Esophagus muscularis mucosa (tissue), 4 donors: ENCODE measurements at regions not wholly inside any gene's neighbourhood (a gene's known extent, or its start where the extent isn't known, plus 50 kb on each side); places are given as distances from the start of the nearest gene placed in this dataset.
"Not testable (repeated sequence)": the region's sequence is repeated elsewhere in the genome, so short reads cannot be mapped to it uniquely, and the experiment has no call there.

Source experiments
- DNase-seq: peaks from one replicate; pipeline ENCODE4 v3.0.0-alpha.2; 2017; ENCODE audit errors: extremely low spot score
- H3K27ac ChIP-seq, 4 donors: fragments of 200-600 bp; sonication (generic); replicated peaks in 1 of 4; 1 replicate in 3 of 4; 2 replicates in 1 of 4; pipeline ENCODE4 v1.5.1; 2016 to 2019; ENCODE audit warnings: mild to moderate bottlenecking in 1 of 4
- H3K27me3 ChIP-seq, 4 donors: fragments of 200-600 bp; sonication (generic); one replicate each; pipeline versions ENCODE4 v1.5.1 to v1.6.0; 2016 to 2019
- H3K36me3 ChIP-seq, 4 donors: fragments of 200-600 bp; sonication (generic); one replicate each; pipeline ENCODE4 v1.5.1; 2016 to 2019
- H3K4me1 ChIP-seq, 4 donors: fragments of 200-600 bp; sonication (generic); one replicate each; pipeline ENCODE4 v1.5.1; 2016 to 2019
- H3K4me3 ChIP-seq, 4 donors: fragments of 200-600 bp; sonication (generic); 1 replicate in 2 of 4; 2 replicates in 2 of 4; pipeline ENCODE4 v1.5.1; 2016 to 2019; ENCODE audit warnings: mild to moderate bottlenecking in 4 of 4, moderate library complexity in 1 of 4
- H3K9me3 ChIP-seq, 4 donors: fragments of 200-600 bp; sonication (generic); 1 replicate in 3 of 4; 2 replicates in 1 of 4; pipeline ENCODE4 v1.5.1; 2016 to 2019
- CTCF ChIP-seq, 3 experiments: fragments of 200-600 bp in 2 of 3; fragments of 450-650 bp in 1 of 3; sonication (generic) in 2 of 3; IDR thresholded peaks; one replicate each; pipeline ENCODE4 v1.5.1; 2017 to 2019; ENCODE audit warnings: antibody characterized with exemption in 3 of 3, mild to moderate bottlenecking in 2 of 3, moderate library complexity in 1 of 3
- EP300 ChIP-seq: sonication (generic); formaldehyde crosslinking; IDR thresholded peaks from one replicate; pipeline ENCODE4 v1.6.1; 2017; ENCODE audit warnings: antibody characterized with exemption
- POLR2A ChIP-seq: fragments of 450-650 bp; IDR thresholded peaks from one replicate; pipeline ENCODE4 v1.6.1; 2017; ENCODE audit warnings: antibody characterized with exemption, moderate library complexity, mild to moderate bottlenecking, low read depth
- POLR2AphosphoS5 ChIP-seq, 2 donors: sonication (generic); formaldehyde crosslinking; IDR thresholded peaks; one replicate each; pipeline ENCODE4 v1.6.1; 2017; ENCODE audit warnings: antibody characterized with exemption in 2 of 2
- WGBS: methylation state at CpG from one replicate; pipeline ENCODE4 v1.1.5; 2018; 5-methylcytosine and 5-hydroxymethylcytosine counted together
- intact Hi-C: fragments of 100-400 bp; cut with DNase I; formaldehyde crosslinking; loops from one replicate; pipeline ENCODE4 v1.15.1; 2023

DNA sequence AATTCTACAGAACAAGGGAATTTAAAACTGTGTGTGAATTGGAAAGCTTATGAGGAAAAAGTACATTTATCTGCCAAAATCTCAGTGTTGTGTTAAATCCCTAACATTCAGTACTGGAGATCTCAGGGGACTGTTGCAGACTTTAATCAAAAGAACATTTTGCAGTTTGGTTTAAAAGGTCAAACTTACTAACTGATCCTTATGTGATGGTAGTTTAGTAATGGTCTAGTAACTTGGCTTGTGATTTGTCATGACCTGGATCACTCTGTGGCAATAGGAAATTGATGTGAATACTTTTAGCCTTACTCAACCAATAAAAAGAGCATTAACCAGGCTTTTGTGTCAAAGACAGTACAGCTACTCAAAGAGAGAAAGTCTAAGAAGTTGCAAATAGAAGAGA, 862.1 kb upstream of the MIR17HG start:
- Histone ChIP-seq H3K36me3 (no peaks in the 10 kb centered on the region), H3K4me1 (peaks cover 0 to 10% (median 3%) of the 10 kb centered on the region in 4 donors), H3K27ac (no peak overlapping the region), H3K9me3 (no peaks in the 10 kb centered on the region), H3K4me3 (no peak overlapping the region), H3K27me3 (no peaks in the 10 kb centered on the region)
- intact Hi-C loops, result no loop called here
- no peak for DNase-seq
- no peak for TF ChIP-seq EP300
- TF ChIP-seq POLR2AphosphoS5 (IDR thresholded peaks at IDR 0.05), result no peak
- no peak for TF ChIP-seq POLR2A
- no peak for TF ChIP-seq CTCF (IDR thresholded peaks at IDR 0.05)

DNA sequence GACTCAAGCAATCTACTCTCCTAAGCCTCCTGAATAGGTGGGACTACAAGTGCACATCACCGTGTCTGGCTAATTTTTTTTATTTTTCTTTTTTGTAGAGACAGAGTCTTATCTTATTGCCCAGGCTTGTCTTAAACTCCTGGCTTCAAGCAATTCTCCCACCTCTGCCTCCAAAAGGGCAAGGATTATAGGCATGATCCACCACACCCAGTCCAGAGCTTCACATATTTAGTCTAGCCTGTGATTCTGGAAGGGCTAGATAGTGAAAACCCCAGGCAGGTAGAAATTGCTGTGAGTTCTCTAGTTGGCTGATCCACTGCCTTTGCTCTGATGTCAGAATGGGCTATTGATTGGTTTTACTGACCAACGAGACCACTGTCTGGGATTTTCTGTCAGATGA, 854.6 kb upstream of the MIR17HG start:
- no peak for DNase-seq
- Histone ChIP-seq H3K4me3 (no peak overlapping the region), H3K27me3 (no peaks in the 10 kb centered on the region), H3K9me3 (peaks cover 0 to 7% (median 7%) of the 10 kb centered on the region in 4 donors), H3K4me1 (no peaks in the 10 kb centered on the region), H3K36me3 (no peaks in the 10 kb centered on the region), H3K27ac (no peak overlapping the region)
- 95% methylated on average over 1 of the region's 2 CpGs for WGBS
- TF ChIP-seq POLR2AphosphoS5 (IDR thresholded peaks at IDR 0.05) (no peak), EP300 (no peak), CTCF (IDR thresholded peaks at IDR 0.05) (no peak), POLR2A (no peak)
- intact Hi-C loops, result no loop called here

DNA sequence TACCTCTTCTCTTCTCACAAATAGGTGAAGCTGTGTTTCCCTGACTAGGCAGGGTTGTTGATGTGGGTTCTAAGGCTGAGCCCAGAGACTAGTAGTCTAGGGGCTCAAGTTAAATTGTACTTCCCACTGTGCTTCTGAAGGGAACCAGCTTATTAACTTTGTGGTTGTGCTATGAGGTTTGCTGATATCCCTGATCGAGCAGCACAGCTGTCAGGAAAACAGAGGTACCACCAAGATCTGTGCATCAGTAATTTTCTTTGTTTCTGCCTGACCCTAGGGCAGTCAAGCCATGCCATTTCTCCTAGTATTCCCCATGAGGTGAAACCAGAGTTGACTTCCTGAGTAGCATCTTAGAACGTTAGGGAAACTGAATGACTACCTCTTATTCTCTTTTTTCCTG, 853.8 kb upstream of the MIR17HG start:
- H3K9me3 ChIP-seq, result peaks cover 0 to 7% (median 7%) of the 10 kb centered on the region in 4 donors
- H3K36me3 ChIP-seq, result no peaks in the 10 kb centered on the region
- intact Hi-C loops, result no loop called here
- DNase-seq, result no peak
- H3K4me1 ChIP-seq, result no peaks in the 10 kb centered on the region
- H3K27me3 ChIP-seq, result no peaks in the 10 kb centered on the region
- H3K27ac ChIP-seq, result no peak overlapping the region
- no peak overlapping the region for H3K4me3 ChIP-seq
- 71% methylated on average over 2 of the region's 2 CpGs for WGBS
- no peak for TF ChIP-seq CTCF (IDR thresholded peaks at IDR 0.05)
- TF ChIP-seq POLR2A, result no peak
- TF ChIP-seq POLR2AphosphoS5 (IDR thresholded peaks at IDR 0.05), result no peak
- no peak for TF ChIP-seq EP300

DNA sequence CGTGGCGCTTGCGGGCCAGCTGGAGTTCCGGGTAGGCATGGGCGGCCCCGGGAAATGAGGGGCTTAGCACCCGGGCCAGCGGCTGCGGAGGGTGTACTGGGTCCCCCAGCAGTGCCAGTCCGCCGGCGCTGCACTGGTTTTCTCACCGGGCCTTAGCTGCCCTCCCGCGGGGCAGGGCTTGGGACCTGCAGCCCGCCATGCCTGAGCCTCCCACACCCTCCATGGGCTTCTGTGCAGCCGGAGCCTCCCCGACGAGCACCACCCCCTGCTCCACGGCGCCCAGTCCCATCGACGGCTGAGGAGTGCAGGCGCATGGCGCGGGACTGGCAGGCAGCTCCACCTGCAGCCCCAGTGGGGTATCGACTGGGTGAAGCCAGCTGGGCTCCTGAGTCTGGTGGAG, 852.6 kb upstream of the MIR17HG start:
- DNase-seq, H3K36me3 ChIP-seq, H3K4me3 ChIP-seq, intact Hi-C loops, H3K4me1 ChIP-seq, H3K9me3 ChIP-seq, H3K27ac ChIP-seq, H3K27me3 ChIP-seq: not testable (repeated sequence)
- 96% methylated on average over 21 of the region's 27 CpGs for WGBS

DNA sequence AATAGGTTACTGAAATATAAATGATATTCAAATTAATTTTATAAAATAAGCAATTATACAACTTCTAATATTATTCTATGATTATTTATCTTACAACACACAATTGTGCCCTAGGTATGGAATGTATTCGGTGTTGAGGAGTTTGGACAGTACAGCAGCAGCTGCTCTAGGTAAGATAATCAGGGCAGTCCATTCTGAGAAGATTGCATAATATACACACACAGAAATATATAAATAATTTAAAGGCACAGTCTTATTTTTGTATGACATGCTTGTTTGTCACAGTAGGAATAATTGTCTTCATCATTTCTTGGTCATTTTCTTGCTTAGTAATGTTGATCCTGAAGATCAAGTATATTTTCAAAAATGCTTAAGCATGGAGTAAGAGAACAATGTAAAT, 849.4 kb upstream of the MIR17HG start:
- Histone ChIP-seq H3K4me3 (no peak overlapping the region), H3K4me1 (peaks cover 0 to 3% (median 0%) of the 10 kb centered on the region in 4 donors), H3K27me3 (no peaks in the 10 kb centered on the region), H3K27ac (no peak overlapping the region), H3K36me3 (no peaks in the 10 kb centered on the region), H3K9me3 (peaks cover 0 to 1% (median 0%) of the 10 kb centered on the region in 4 donors)
- no peak for TF ChIP-seq CTCF (IDR thresholded peaks at IDR 0.05)
- TF ChIP-seq EP300, result no peak
- no peak for TF ChIP-seq POLR2AphosphoS5 (IDR thresholded peaks at IDR 0.05)
- TF ChIP-seq POLR2A, result no peak
- intact Hi-C loops, result no loop called here
- 82% methylated on average over 1 of the region's 1 CpG for WGBS
- DNase-seq, result no peak
